AG09319 (cell line): ENCODE measurements at regions not wholly inside any gene's neighbourhood (a gene's known extent, or its start where the extent isn't known, plus 50 kb on each side); places are given as distances from the start of the nearest gene placed in this dataset.

Source experiments
- DNase-seq: peaks from one replicate; pipeline ENCODE4 v3.0.0-alpha.2; 2010; ENCODE audit warnings: low read depth; ENCODE audit errors: extremely low read depth
- TF ChIP-seq, protein P1 (sequence below): IDR thresholded peaks from 2 replicates; pipeline ENCODE4 v1.5.1; 2011; ENCODE audit warnings: low read depth, mild to moderate bottlenecking, inconsistent platforms, low read length, moderate library complexity

DNA sequence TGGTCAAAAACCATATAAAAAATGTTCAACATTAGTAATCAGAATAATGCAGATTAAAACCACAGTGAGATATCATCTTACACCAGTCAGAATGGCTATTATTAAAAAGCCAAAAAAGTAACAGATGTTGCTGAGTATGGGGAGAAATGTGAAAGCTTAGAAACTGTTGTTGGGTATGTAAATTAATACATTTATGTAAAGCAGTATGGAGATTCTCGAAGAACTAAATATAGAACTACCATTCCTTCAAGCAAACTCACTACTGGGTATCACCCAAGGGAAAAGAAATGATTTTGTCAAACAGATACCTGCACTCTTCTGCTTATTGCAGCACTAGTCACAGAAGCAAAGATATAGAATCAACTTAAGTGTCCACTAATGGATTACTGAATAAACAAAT lies 576.4 kb upstream of the EPHA5 start:
- DNase-seq = no peak
- TF ChIP-seq, protein P1, sequence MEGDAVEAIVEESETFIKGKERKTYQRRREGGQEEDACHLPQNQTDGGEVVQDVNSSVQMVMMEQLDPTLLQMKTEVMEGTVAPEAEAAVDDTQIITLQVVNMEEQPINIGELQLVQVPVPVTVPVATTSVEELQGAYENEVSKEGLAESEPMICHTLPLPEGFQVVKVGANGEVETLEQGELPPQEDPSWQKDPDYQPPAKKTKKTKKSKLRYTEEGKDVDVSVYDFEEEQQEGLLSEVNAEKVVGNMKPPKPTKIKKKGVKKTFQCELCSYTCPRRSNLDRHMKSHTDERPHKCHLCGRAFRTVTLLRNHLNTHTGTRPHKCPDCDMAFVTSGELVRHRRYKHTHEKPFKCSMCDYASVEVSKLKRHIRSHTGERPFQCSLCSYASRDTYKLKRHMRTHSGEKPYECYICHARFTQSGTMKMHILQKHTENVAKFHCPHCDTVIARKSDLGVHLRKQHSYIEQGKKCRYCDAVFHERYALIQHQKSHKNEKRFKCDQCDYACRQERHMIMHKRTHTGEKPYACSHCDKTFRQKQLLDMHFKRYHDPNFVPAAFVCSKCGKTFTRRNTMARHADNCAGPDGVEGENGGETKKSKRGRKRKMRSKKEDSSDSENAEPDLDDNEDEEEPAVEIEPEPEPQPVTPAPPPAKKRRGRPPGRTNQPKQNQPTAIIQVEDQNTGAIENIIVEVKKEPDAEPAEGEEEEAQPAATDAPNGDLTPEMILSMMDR = no peak

DNA sequence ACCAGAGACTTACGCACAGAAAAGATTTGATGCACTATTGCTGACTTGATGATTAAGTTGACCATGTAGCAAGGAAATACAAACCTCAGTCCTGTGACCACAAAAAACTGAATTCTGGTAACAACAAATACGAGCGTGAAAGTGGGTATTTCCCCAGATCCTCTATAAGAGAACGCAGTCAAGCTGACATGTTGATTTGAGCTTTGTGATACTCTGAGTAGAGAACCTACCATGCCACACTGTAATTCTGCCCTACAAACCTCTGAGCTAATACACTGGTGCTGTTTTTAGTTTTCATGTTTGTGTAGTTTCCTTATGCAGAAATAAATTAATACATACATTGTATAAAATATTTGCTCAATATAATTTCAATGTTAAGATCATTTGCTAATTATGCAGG lies 565.6 kb upstream of the EPHA5 start:
- no peak for DNase-seq
- TF ChIP-seq, protein P1 = no peak

DNA sequence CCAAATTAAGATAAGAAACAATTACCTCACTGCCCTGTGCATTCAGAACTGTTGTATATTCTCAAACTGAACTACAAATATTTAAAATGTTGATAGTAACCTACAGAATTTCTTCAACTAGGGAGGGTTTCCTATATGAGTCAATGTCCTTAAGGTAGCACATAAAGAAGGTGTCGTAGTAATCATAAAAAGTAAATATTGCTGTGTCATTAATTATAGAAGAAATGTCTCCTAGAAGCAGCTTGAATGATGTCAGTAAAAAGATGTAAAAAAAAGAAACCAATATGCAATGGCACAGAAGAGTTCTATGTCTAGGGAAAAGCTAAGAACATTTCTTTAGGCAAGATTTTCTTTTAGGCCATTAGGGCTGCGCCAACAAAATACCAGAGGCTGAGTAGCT lies 559.6 kb upstream of the EPHA5 start:
- TF ChIP-seq, protein P1 = no peak
- no peak for DNase-seq

DNA sequence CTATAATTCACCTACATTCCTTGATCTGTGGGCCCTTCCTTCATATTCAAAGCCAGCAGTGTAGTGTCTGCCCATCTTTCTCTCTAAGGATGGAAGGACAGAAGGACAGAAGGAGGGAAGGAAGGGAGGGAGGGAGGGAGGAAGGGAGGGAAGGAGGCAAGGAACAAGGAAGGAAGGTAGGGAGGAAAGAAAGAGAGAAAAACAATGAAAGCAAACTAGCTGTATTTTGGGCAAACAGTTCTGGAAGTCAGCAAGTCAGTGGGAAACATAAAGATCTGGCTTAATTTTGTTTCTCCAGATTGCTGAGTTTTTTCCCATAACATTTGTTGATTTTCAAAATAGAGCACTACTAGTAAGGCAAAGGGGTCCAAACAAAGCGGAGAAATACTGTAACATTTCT lies 555.2 kb upstream of the EPHA5 start:
- no peak for DNase-seq

DNA sequence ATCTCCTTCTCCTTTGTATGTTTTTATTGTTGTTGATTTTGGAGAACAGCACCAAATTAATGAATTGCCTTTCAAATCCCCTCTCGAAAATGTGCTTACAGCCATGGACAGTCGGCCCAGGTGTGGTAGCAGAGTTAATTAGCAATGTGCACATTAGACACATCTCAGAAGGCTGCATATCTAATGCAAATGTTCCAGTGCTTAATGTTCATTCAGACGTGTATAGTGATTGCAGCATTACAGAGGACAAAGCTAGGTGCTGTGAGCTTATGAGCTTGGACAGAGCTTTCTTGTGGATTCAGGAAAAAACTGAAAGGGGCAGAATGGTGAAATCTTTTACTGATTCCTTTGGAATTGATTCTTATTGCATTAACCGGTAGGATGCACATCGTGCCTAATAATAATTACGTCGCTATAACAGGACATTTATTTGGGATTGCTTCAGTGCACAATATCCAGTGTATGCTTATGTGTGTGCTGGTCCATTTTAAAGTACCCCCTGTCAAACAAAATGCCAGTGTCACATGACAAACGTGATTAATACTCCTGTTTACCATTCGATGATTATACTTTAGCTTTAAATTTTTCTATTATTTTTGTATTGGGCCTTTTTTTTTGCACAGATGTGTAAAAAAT lies 552.9 kb upstream of the EPHA5 start:
- no peak for DNase-seq

More for the DNA sequence above, 555.2 kb upstream of the EPHA5 start:
- TF ChIP-seq, protein P1 = no peak

DNA sequence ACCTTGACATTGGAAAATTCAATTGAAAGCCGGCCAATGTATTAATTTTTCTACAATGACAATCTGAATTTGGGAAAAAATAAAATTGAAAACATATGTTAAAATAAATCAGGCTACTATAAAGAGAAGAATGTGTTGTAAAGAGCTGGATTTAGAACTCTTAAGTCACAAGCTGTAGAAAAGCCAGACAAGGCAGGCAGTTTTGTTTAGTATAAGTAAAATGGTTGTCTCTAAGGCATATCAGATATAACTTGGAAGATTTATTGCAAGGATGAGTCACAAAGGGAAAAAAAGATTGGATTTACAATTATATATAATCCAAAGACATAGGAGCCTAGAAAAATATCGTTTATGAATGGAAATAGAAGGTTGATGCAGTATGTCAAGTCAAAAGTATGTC lies 549.1 kb upstream of the EPHA5 start:
- no peak for DNase-seq
- TF ChIP-seq, protein P1 = no peak

More for the DNA sequence above, 552.9 kb upstream of the EPHA5 start:
- TF ChIP-seq, protein P1 = no peak

DNA sequence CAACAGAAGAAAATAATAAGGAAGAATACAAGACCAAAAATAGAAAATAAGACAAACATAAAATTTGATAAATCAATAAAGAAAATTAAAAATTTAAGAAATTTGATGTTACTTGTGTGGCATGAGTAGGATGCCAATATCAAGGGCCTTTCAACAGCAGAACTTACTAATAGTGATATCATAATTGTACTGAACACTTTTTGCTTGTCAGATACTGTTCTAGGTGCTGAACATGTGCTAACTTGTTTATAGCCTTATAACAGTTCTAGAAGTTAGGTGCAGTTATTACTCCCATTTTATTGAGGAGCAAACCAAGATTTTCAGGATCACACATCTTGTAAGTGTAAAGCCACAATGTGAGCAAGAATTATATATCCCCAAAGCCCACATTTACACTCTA lies 546.0 kb upstream of the EPHA5 start:
- DNase-seq = no peak
- TF ChIP-seq, protein P1 = no peak
